ENCODE measurements at regions not wholly inside any gene's neighbourhood (a gene's known extent, or its start where the extent isn't known, plus 50 kb on each side); places are given as distances from the start of the nearest gene placed in this dataset.

GRCh38 chr7:51569176-51569575, 252.6 kb upstream of the COBL start:
- TF ChIP-seq CTCF (IDR thresholded peaks at IDR 0.05), result no peak
- no peak for TF ChIP-seq POLR2A (IDR thresholded peaks at IDR 0.05)

Data from testis (tissue), 2 donors.